Panc1 (cell line): ENCODE measurements at regions not wholly inside any gene's neighbourhood (a gene's known extent, or its start where the extent isn't known, plus 50 kb on each side); places are given as distances from the start of the nearest gene placed in this dataset.
"Not testable (repeated sequence)": the region's sequence is repeated elsewhere in the genome, so short reads cannot be mapped to it uniquely, and the experiment has no call there.

Experiments used
- ATAC-seq: fragments of 200-7000 bp; cut with Tn5 transposase; 2 replicates; pipeline ENCODE4 v1.9.1; 2020; ENCODE audit warnings: mild to moderate bottlenecking, moderate library complexity
- BruUV-seq: library from RNA; stranded (reverse); fragments of 400-500 nt; replicated peaks from 2 replicates; lab custom pipeline; 2021; lab: Mats Ljungman, UMichigan
- CTCF ChIA-PET: fragments of 300-600 bp; sonication (Branson Sonifier 250); formaldehyde crosslinking; loops from one replicate; lab custom pipeline; 2022; ENCODE audit warnings: antibody characterized with exemption; lab: Charles Lee
- POLR2A ChIA-PET: fragments of 300-600 bp; sonication (Branson Sonifier 250); formaldehyde crosslinking; loops from one replicate; lab custom pipeline; 2022; ENCODE audit warnings: antibody characterized with exemption; lab: Charles Lee
- DNase-seq: peaks from one replicate; pipeline ENCODE4 v3.0.0-alpha.2; 2010; ENCODE audit warnings: low read depth, low spot score
- H3K27ac ChIP-seq: 2 replicates; pipeline ENCODE4 v1.5.1; 2011; ENCODE audit warnings: mild to moderate bottlenecking, low read length, inconsistent platforms
- H3K27me3 ChIP-seq: fragments of 200-500 bp; sonication (Bioruptor generic); 2 replicates; pipeline ENCODE4 v1.6.0; 2014; ENCODE audit warnings: low read length, inconsistent platforms; ENCODE audit not compliant: control insufficient read depth, insufficient read depth
- H3K36me3 ChIP-seq: fragments of 200-500 bp; sonication (Bioruptor generic); 2 replicates; pipeline ENCODE4 v1.5.1; 2014; ENCODE audit warnings: inconsistent platforms, mild to moderate bottlenecking, low read length, moderate library complexity; ENCODE audit not compliant: control insufficient read depth, insufficient read depth
- H3K4me1 ChIP-seq: 2 replicates; pipeline ENCODE4 v1.5.1; 2011; ENCODE audit warnings: inconsistent platforms, mild to moderate bottlenecking, low read length, moderate library complexity; ENCODE audit not compliant: control insufficient read depth, insufficient read depth
- H3K4me3 ChIP-seq, 2 experiments: 2 replicates each; pipeline ENCODE4 v1.5.1; 2011 to 2012; ENCODE audit warnings: low read depth in 2 of 2, low read length in 2 of 2, mild to moderate bottlenecking in 2 of 2, inconsistent platforms in 1 of 2, moderate library complexity in 1 of 2
- H3K9me3 ChIP-seq: fragments of 200-500 bp; sonication (Bioruptor generic); 2 replicates; pipeline ENCODE4 v1.5.1; 2014; ENCODE audit warnings: low read depth, mild to moderate bottlenecking, inconsistent platforms, low read length, moderate library complexity; ENCODE audit not compliant: control insufficient read depth, insufficient read depth
- CTCF ChIP-seq: fragments of 450-650 bp; IDR thresholded peaks from 2 replicates; pipeline ENCODE4 v1.5.1; 2017; ENCODE audit warnings: mild to moderate bottlenecking
- POLR2AphosphoS5 ChIP-seq: IDR thresholded peaks from 2 replicates; pipeline ENCODE4 v1.6.1; 2012; ENCODE audit warnings: mild to moderate bottlenecking, low read depth, low read length, moderate library complexity
- REST ChIP-seq, 2 experiments: IDR thresholded peaks; 2 replicates each; pipeline ENCODE4 v1.6.1; 2011 to 2012; ENCODE audit warnings: low read depth in 2 of 2, control low read depth in 1 of 2, low read length in 1 of 2, mild to moderate bottlenecking in 1 of 2, moderate library complexity in 1 of 2; ENCODE audit not compliant: insufficient read depth in 1 of 2
- SIN3A ChIP-seq: IDR thresholded peaks from 2 replicates; pipeline ENCODE4 v1.6.1; 2012; ENCODE audit warnings: low read depth, mild to moderate bottlenecking, low read length, moderate library complexity, borderline replicate concordance; ENCODE audit not compliant: insufficient read depth
- TCF7L2 ChIP-seq: IDR thresholded peaks from 2 replicates; pipeline ENCODE4 v1.6.1; 2011; ENCODE audit warnings: mild to moderate bottlenecking, low read depth, low read length, inconsistent platforms
- in situ Hi-C: cut with HindIII; loops from 2 replicates; pipeline ENCODE4 v1.10.0; 2016; ENCODE audit warnings: low sequenced_read_pairs, low pct_unique_long_range_greater_than_20kb
- intact Hi-C: fragments of 100-400 bp; cut with micrococcal nuclease; formaldehyde crosslinking; loops from one replicate; pipeline ENCODE4 v1.10.0; 2022; ENCODE audit not compliant: unreplicated experiment

DNA sequence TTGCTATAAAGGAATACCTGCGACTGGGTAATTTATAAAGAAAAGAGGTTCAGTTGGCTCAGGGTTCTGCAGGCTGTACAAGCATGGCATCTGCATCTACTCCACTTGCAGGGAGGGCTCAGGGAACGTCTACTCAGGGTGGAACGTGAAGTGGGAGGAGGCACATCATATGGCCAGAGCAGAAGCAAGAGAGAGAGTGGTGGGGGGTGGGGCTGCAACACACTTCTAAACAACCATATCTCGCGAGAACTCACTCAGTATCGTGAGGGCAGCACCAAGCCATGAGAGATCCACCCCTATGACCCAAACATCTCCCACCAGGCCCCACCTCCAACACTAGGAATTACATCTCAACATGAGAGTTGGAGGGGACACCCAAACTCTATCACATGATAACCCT, 109.8 kb upstream of the SCAF8 start:
- no peak for TF ChIP-seq CTCF
- no peak for TF ChIP-seq POLR2AphosphoS5
- TF ChIP-seq SIN3A, result no peak
- CTCF ChIA-PET, result no interaction called here
- POLR2A ChIA-PET, result no interaction called here

GRCh38 chr6:154624038-154624599, 109.1 kb upstream of the SCAF8 start:
- ChIA-PET POLR2A (no interaction called here), CTCF (no interaction called here)
- H3K27ac ChIP-seq, result no peak overlapping the region
- in situ Hi-C loops, result no loop called here
- H3K27me3 ChIP-seq, result no peaks in the 10 kb centered on the region
- DNase-seq (no peak), ATAC-seq (no peak)
- no peaks in the 10 kb centered on the region for H3K4me1 ChIP-seq
- no TSS peak for BruUV-seq
- no peak for TF ChIP-seq SIN3A
- no peak for TF ChIP-seq REST (IDR thresholded peaks at IDR 0.05; ENCODE audit: insufficient read depth in 1 of 2, low read depth in 2 of 2, low read length in 1 of 2)
- no peak for TF ChIP-seq CTCF
- no peak for TF ChIP-seq POLR2AphosphoS5
- TF ChIP-seq TCF7L2, result no peak
- H3K36me3 ChIP-seq, result no peaks in the 10 kb centered on the region; the same call in 1 of the 2 replicates
- intact Hi-C loops, result no loop called here
- no peaks in the 10 kb centered on the region for H3K9me3 ChIP-seq
- H3K4me3 ChIP-seq, result no peak overlapping the region

More for the DNA sequence above, 109.8 kb upstream of the SCAF8 start:
- no peaks in the 10 kb centered on the region for H3K4me1 ChIP-seq
- H3K36me3 ChIP-seq, result no peaks in the 10 kb centered on the region; the same call in 1 of the 2 replicates
- no peaks in the 10 kb centered on the region for H3K9me3 ChIP-seq
- intact Hi-C loops (no loop called here), in situ Hi-C loops (no loop called here)
- no TSS peak for BruUV-seq
- no peak for DNase-seq
- H3K4me3 ChIP-seq, result no peak overlapping the region
- no peak overlapping the region for H3K27ac ChIP-seq
- no peak for ATAC-seq
- H3K27me3 ChIP-seq, result no peaks in the 10 kb centered on the region

- H3K36me3 ChIP-seq, BruUV-seq, H3K27ac ChIP-seq, H3K4me3 ChIP-seq, POLR2A ChIA-PET, H3K4me1 ChIP-seq, H3K27me3 ChIP-seq, H3K9me3 ChIP-seq, intact Hi-C loops, ATAC-seq, CTCF ChIA-PET, DNase-seq, in situ Hi-C loops: not testable (repeated sequence)
These were observed 108.5 kb upstream of the SCAF8 start for GRCh38 chr6:154624727-154625126.
